ENCODE measurements at regions not wholly inside any gene's neighbourhood (a gene's known extent, or its start where the extent isn't known, plus 50 kb on each side); places are given as distances from the start of the nearest gene placed in this dataset.
"Not testable (repeated sequence)": the region's sequence is repeated elsewhere in the genome, so short reads cannot be mapped to it uniquely, and the experiment has no call there.

- DNase-seq (ENCODE audit: low read depth): no peak
Measured at GRCh38 chr10:65628493-65629139, 1297.2 kb upstream of the LRRTM3 start.

DNA sequence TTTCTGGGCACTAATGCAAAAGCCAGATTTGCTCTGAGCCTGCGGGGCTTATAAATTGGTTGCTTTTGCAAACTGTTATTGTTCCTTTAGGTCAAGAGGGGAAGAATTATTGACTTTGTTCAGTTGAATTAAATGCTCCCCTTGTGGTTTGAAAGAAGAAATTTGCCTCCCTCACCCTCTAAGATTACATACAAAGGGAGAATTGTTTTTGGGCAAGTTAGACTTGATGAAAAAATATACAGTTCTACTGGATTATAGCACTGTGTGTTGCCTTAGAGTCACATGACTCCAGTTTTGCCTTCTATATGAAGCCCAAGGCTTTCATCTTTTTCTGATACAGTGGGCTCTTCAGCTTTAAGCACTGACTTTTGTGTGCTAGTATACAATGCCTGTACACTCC is 1265.8 kb upstream of the LRRTM3 start:
- DNase-seq (ENCODE audit: low read depth): no peak

DNA sequence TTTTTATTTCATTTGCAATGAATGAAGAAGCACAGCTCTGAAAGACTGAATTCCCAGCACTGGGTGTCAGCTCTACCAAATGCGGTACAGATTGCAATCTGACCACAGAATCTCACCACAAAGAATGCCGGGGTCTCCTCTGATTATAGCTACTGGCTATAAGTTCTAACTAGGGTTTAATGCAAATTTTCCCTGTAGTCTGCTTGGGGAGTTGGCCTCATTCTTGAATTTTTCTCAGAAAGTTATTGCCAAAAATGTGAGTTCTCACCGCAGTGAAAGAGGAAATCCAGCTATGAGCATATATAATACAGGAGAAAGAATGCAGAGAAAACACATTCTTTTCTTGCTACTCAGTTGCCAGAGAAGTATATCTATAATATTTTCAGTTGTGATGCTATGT is 1255.7 kb upstream of the LRRTM3 start:
- no peak for DNase-seq (ENCODE audit: low read depth)

GRCh38 chr10:65670596-65670995 is 1255.2 kb upstream of the LRRTM3 start:
- DNase-seq (ENCODE audit: low read depth): not testable (repeated sequence)

GRCh38 chr10:65675236-65675635 is 1250.6 kb upstream of the LRRTM3 start:
- no peak for DNase-seq (ENCODE audit: low read depth)

DNA sequence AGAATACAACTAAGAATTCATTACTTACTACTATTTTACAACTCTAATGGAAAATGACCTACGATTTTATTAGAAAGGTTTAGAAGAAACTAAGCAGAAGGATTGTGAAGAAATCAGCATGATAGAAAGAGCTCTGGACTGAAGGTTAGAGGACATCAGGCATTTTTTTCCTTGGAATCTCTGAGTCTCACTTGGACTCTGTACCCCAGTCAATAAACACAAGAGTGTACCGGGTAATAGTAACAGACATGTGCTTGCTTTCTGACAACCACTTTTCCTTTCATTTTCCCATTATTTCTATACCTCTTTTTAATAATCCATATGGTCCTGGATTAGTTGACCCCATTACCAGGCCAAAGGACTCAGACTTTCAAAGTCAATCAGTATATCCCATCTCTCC is 1240.9 kb upstream of the LRRTM3 start:
- DNase-seq (ENCODE audit: low read depth): no peak

GRCh38 chr10:65701168-65701776 is 1224.6 kb upstream of the LRRTM3 start:
- no peak for DNase-seq (ENCODE audit: low read depth)

- no peak for DNase-seq (ENCODE audit: low read depth)
Measured at GRCh38 chr10:65708057-65708456, 1217.8 kb upstream of the LRRTM3 start.

GRCh38 chr10:65710306-65710705 is 1215.5 kb upstream of the LRRTM3 start:
- DNase-seq (ENCODE audit: low read depth): no peak

GRCh38 chr10:65719790-65720189 is 1206.0 kb upstream of the LRRTM3 start:
- DNase-seq (ENCODE audit: low read depth): no peak

DNA sequence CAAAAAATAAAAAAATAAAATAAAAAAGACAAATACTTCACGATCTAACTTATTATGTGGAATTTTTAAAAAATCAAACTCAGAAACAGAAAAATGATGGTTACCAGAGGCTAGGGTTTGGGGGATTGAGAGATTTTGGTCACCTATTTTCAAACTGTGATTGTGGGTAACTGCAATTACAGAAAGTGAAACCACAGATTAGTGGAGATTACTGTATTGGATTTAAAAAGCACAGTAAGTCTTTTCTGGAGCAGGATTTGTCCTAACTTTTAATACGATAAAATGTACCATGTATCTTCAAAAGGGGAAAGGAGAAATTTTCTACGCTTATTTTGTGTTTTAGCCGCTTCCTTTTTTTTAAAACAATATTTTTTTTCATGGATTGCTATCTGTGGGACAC is 1204.9 kb upstream of the LRRTM3 start:
- no peak for DNase-seq (ENCODE audit: low read depth)

DNA sequence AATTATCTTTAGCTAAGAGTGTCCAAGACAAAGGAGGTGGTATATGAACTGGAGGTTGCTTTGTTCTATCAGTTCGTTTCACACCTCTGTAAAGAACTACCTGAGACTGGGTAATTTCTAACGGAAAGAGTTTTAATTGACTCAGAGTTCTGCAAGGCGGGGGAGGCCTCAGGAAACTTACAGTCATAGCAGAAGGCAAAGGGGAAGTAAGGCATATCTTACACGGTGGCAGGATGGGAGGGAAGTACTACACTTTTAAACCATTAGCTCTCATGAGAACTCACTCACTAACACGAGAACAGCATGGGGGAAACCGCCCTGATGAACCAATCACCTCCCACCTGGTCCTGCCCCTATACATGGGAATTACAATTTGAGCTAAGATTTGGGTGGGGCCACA is 1202.3 kb upstream of the LRRTM3 start:
- no peak for DNase-seq (ENCODE audit: low read depth)

DNA sequence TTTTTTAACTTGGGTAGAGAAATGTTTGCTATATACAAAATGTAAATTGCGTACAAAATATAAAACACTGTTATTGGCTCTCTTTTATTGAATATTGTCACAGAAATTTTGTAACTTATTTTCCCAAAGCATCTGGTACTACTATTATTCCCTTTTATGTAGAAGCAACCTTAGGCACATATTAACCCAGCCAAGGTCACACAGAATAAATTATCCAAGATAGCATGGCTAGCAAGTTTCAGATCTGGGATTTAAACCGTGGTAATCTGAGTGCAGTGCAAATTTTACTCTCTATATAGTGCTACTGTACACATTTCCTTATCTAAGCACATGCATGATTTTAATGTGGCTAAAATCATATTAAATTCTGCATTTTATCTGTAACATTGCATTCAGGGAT is 1190.5 kb upstream of the LRRTM3 start:
- DNase-seq (ENCODE audit: low read depth): no peak

- DNase-seq (ENCODE audit: low read depth): no peak
Measured at GRCh38 chr10:65742906-65743305, 1182.9 kb upstream of the LRRTM3 start.

- no peak for DNase-seq (ENCODE audit: low read depth)
Measured at GRCh38 chr10:65751218-65751617, 1174.6 kb upstream of the LRRTM3 start.

GRCh38 chr10:65751896-65752295 is 1173.9 kb upstream of the LRRTM3 start:
- DNase-seq (ENCODE audit: low read depth): no peak

GRCh38 chr10:65753532-65753931 is 1172.3 kb upstream of the LRRTM3 start:
- DNase-seq (ENCODE audit: low read depth): no peak

- no peak for DNase-seq (ENCODE audit: low read depth)
Measured at GRCh38 chr10:65754112-65754511, 1171.7 kb upstream of the LRRTM3 start.

DNA sequence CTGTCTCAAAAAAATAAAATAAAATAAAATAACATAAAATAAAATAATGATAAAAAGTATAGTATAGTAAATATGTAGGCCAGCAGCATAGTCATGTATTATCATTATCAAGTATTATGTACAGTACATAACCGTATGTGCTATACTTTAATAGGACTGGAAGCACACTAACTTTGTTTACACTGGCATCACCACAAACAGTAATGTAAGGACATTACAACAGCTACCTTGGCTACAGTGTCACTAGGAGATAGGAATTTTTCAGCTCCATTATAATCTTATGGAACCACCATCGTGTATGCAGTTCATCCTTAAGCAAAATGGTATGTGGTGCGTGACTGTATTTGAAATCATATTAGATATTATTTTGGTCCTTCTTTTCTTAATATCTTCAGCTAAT is 1163.5 kb upstream of the LRRTM3 start:
- no peak for DNase-seq (ENCODE audit: low read depth)

DNA sequence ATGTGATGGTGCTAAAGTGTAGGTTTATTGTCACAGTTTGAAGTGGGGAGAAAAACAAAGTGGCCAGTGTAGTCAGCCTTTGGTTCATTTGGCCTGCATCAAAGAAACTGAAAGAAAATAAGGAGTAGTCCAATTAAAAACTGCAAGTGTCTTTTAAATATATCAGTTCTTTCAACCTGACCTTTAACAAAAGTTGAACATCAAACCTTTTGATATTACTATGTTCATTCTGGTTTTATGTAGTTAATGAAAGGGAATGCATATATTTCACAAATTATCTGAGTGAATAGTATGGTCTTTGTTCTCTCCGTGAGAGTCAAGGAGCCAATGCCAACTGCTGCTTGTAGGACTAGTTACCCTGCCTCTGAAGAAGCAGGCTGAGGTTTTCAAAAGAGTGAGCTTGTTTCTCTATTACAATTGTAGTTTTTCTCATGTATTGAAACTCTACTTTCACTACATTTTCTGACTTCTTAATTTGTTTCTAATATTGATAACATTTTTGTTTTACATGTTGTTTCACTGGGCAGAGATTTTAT is 1160.8 kb upstream of the LRRTM3 start:
- DNase-seq (ENCODE audit: low read depth): no peak

DNA sequence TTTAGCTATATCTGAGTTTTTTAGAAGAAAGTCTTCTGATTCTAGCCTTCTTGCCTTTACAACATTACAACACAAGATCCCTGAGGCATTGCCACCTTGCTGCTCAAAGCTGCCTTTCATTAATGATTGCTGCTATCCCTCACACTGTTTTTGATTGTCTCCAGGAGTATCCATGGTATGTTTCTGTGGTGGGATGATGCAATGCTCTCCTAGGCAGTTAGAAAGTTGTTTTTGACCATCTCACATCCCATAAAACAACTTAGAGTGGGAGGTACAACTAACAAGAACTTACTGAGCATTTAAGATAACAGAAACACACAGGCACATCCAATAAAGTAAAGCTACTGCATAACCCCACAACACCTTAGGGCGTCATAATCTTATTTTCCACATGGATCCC is 1156.0 kb upstream of the LRRTM3 start:
- no peak for DNase-seq (ENCODE audit: low read depth)

DNA sequence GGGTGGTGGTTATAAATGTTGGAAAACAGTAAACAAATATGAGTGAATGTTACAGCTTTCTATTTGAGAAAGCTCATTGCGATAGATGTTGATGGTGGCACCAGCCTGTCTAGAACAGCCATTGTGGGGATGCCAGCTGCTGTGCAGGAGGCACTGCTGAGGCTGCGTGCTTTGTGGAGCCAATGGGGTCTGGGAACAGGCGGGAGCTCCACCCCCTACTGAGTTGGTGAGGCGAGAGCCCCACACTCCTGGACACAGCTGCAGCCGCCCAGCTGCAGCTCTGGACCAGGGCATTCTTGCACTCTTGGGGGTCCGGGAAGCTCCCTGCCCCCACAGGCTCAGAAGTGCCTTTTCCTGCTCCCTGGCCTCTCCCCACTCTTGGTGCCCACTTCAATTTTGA is 1147.1 kb upstream of the LRRTM3 start:
- DNase-seq (ENCODE audit: low read depth): no peak

DNA sequence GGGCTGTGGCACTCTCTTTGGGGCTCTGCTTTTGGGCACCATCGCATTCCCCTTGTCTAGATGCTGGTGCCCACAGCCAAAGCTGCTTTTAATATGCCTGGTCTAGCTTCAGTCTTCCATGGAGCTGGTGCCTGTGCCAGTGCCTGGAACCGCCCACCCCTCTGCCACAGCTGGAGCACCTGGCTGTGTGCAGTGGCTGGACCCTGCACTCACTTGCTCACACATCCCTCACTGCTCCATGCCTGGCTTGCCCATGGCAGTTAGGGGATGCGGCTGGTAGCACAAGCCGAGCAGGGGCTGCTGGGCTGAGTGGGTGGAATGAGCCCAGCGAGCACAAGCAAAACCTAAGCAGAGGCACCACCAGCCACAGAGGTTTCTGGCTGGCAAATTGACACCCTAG is 1145.9 kb upstream of the LRRTM3 start:
- DNase-seq (ENCODE audit: low read depth): no peak

DNA sequence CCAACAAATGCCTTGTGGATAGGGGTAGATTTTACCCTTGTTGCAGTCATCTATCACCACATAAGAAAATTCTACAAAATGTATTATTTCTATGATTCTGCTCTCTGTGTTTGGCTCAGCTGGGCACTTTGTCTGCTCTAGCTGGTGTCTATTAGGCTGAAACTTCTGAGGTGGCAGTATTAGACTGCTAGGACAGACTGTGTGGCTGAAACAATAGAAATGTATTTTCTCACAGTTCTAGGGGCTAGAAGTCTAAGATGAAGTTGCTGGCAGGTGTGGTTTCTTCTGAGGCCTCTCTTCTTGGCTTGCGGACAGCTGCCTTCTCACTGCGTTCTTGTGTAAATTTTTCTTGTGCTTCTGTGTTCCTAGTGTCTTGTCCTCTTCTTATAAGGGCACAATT is 1139.6 kb upstream of the LRRTM3 start:
- DNase-seq (ENCODE audit: low read depth): no peak
